ENCODE measurements at regions not wholly inside any gene's neighbourhood (a gene's known extent, or its start where the extent isn't known, plus 50 kb on each side); places are given as distances from the start of the nearest gene placed in this dataset.

GRCh38 chr2:12666445-12666844 lies 50.3 kb upstream of the TRIB2 start:
- TF ChIP-seq CTCF (IDR thresholded peaks at IDR 0.05): no peak
- no peak overlapping the region for H3K4me3 ChIP-seq
- no peak overlapping the region for H3K27ac ChIP-seq
- no peak for DNase-seq
- H3K4me1 ChIP-seq: no peaks in the 10 kb centered on the region
- no peak for ATAC-seq
- intact Hi-C loops (cut with DNase I): no loop called here
- peaks cover 3 to 23% of the 10 kb centered on the region in 2 donors for H3K9me3 ChIP-seq
- H3K27me3 ChIP-seq: no peaks in the 10 kb centered on the region
- H3K36me3 ChIP-seq: no peaks in the 10 kb centered on the region

Small RNAs in the stretch of these regions (microRNA-seq; reads per million reads assigned to microRNA genes)
- gene MIR3681: 0 reads per million in 2 donors

Measured in left lung (tissue), 4 donors.